ENCODE measurements at regions not wholly inside any gene's neighbourhood (a gene's known extent, or its start where the extent isn't known, plus 50 kb on each side); places are given as distances from the start of the nearest gene placed in this dataset.

DNA sequence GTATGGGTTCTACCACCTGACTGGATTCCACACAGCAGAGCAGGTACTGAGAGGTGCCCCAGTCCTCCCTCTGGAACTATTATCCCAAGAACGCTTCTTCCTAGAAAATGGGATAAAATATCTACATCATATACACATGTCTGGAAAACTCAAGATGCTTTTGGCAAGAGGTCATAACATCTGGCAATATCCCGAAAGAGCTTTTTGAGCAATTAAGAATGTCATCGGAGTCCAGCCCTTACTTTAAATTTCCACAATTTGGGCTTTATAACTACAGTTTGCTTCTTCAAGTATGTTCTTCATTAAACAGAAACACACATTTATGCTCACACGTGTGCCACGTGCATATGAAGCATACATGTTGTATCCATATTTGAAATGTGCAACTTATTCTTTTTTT lies 365.9 kb upstream of the THBS1 start:
- Histone ChIP-seq H3K4me1 (ENCODE audit: insufficient read depth, insufficient read length) (no peaks in the 10 kb centered on the region), H3K4me3 (ENCODE audit: insufficient read length, low read depth) (no peak overlapping the region), H3K36me3 (ENCODE audit: insufficient read depth, insufficient read length, low read length) (no peaks in the 10 kb centered on the region), H3K9me3 (ENCODE audit: insufficient read depth, low read length) (peaks cover 41% of the 10 kb centered on the region), H3K9ac (ENCODE audit: insufficient read length, low read depth) (no peak overlapping the region), H3K27me3 (ENCODE audit: insufficient read depth, insufficient read length) (no peaks in the 10 kb centered on the region)
- DNase-seq (ENCODE audit: low read depth, low spot score), result no peak
- TF ChIP-seq YY1 (IDR thresholded peaks at IDR 0.05; ENCODE audit: insufficient read depth, insufficient read length) (no peak), SUZ12 (IDR thresholded peaks at IDR 0.05; ENCODE audit: extremely low read depth, insufficient read depth, insufficient read length) (no peak), ZNF274 (IDR thresholded peaks at IDR 0.05; ENCODE audit: low read depth, low read length) (no peak)

- TF ChIP-seq ZNF274 (IDR thresholded peaks at IDR 0.05; ENCODE audit: low read depth, low read length) (no peak), SUZ12 (IDR thresholded peaks at IDR 0.05; ENCODE audit: extremely low read depth, insufficient read depth, insufficient read length) (no peak), YY1 (IDR thresholded peaks at IDR 0.05; ENCODE audit: insufficient read depth, insufficient read length) (no peak)
- no peak overlapping the region for H3K4me3 ChIP-seq (ENCODE audit: insufficient read length, low read depth)
- H3K9ac ChIP-seq (ENCODE audit: insufficient read length, low read depth), result no peak overlapping the region
- no peaks in the 10 kb centered on the region for H3K36me3 ChIP-seq (ENCODE audit: insufficient read depth, insufficient read length, low read length)
- peaks cover 23% of the 10 kb centered on the region for H3K9me3 ChIP-seq (ENCODE audit: insufficient read depth, low read length)
- DNase-seq (ENCODE audit: low read depth, low spot score), result no peak
- H3K27me3 ChIP-seq (ENCODE audit: insufficient read depth, insufficient read length), result no peaks in the 10 kb centered on the region
- H3K4me1 ChIP-seq (ENCODE audit: insufficient read depth, insufficient read length), result no peaks in the 10 kb centered on the region
Observed at GRCh38 chr15:39216816-39217215, 364.1 kb upstream of the THBS1 start.

- DNase-seq (ENCODE audit: low read depth, low spot score), result no peak
- no peaks in the 10 kb centered on the region for H3K27me3 ChIP-seq (ENCODE audit: insufficient read depth, insufficient read length)
- peaks cover 7% of the 10 kb centered on the region for H3K9me3 ChIP-seq (ENCODE audit: insufficient read depth, low read length)
- TF ChIP-seq YY1 (IDR thresholded peaks at IDR 0.05; ENCODE audit: insufficient read depth, insufficient read length) (no peak), SUZ12 (IDR thresholded peaks at IDR 0.05; ENCODE audit: extremely low read depth, insufficient read depth, insufficient read length) (no peak)
- no peak overlapping the region for H3K9ac ChIP-seq (ENCODE audit: insufficient read length, low read depth)
- H3K36me3 ChIP-seq (ENCODE audit: insufficient read depth, insufficient read length, low read length), result no peaks in the 10 kb centered on the region
- no peak overlapping the region for H3K4me3 ChIP-seq (ENCODE audit: insufficient read length, low read depth)
- no peaks in the 10 kb centered on the region for H3K4me1 ChIP-seq (ENCODE audit: insufficient read depth, insufficient read length)
Observed at GRCh38 chr15:39219608-39220007, 361.3 kb upstream of the THBS1 start.

DNA sequence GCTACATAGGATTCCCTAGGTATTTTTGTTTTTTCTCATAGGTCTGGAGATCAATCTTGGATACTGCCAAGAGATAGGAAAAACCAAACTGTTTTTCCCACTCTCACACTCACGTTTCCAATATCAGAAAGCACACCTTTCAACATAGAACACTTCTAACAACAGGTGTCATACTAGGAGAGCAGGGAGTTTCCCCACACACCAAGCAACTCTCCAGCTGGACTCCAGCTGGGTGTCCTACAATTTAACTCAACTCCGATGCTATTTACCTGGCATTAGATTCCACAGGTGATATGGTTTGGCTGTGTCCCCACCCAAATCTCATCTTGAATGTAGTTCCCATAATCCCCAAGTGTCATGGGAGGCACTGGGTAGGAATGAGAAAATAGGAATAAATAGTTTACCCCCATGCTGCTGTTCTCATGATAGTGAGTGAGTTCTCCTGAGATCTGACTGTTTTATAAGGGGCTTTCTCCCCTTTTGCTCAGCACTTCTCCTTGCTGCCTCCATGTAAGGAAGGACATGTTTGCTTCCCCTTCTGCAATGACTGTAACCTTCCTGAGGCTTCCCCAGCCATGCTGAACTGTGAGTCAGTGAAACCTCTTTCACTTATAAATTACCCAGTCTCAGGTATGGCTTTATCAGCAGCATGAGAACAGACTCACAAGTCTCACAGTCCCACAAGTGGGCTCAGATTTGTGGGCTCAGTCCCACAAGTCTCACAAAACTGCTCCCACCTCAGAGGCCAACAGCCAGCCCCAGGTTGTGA lies 354.5 kb upstream of the THBS1 start:
- H3K9ac ChIP-seq (ENCODE audit: insufficient read length, low read depth), result no peak overlapping the region
- no peaks in the 10 kb centered on the region for H3K27me3 ChIP-seq (ENCODE audit: insufficient read depth, insufficient read length)
- no peak for TF ChIP-seq ZNF274 (IDR thresholded peaks at IDR 0.05; ENCODE audit: low read depth, low read length)
- no peak for TF ChIP-seq YY1 (IDR thresholded peaks at IDR 0.05; ENCODE audit: insufficient read depth, insufficient read length)
- TF ChIP-seq SUZ12 (IDR thresholded peaks at IDR 0.05; ENCODE audit: extremely low read depth, insufficient read depth, insufficient read length), result no peak

GRCh38 chr15:39227001-39227400 lies 353.9 kb upstream of the THBS1 start:
- no peak overlapping the region for H3K4me3 ChIP-seq (ENCODE audit: insufficient read length, low read depth)
- TF ChIP-seq ZNF274 (IDR thresholded peaks at IDR 0.05; ENCODE audit: low read depth, low read length), result no peak
- no peak for TF ChIP-seq YY1 (IDR thresholded peaks at IDR 0.05; ENCODE audit: insufficient read depth, insufficient read length)
- TF ChIP-seq SUZ12 (IDR thresholded peaks at IDR 0.05; ENCODE audit: extremely low read depth, insufficient read depth, insufficient read length), result no peak
- H3K9me3 ChIP-seq (ENCODE audit: insufficient read depth, low read length), result no peaks in the 10 kb centered on the region
- H3K9ac ChIP-seq (ENCODE audit: insufficient read length, low read depth), result no peak overlapping the region
- H3K27me3 ChIP-seq (ENCODE audit: insufficient read depth, insufficient read length), result no peaks in the 10 kb centered on the region
- no peak for DNase-seq (ENCODE audit: low read depth, low spot score)
- no peaks in the 10 kb centered on the region for H3K4me1 ChIP-seq (ENCODE audit: insufficient read depth, insufficient read length)
- no peaks in the 10 kb centered on the region for H3K36me3 ChIP-seq (ENCODE audit: insufficient read depth, insufficient read length, low read length)

More for the DNA sequence above, 354.5 kb upstream of the THBS1 start:
- no peaks in the 10 kb centered on the region for H3K9me3 ChIP-seq (ENCODE audit: insufficient read depth, low read length)
- no peak for DNase-seq (ENCODE audit: low read depth, low spot score)
- no peaks in the 10 kb centered on the region for H3K36me3 ChIP-seq (ENCODE audit: insufficient read depth, insufficient read length, low read length)
- no peak overlapping the region for H3K4me3 ChIP-seq (ENCODE audit: insufficient read length, low read depth)
- H3K4me1 ChIP-seq (ENCODE audit: insufficient read depth, insufficient read length), result no peaks in the 10 kb centered on the region

DNA sequence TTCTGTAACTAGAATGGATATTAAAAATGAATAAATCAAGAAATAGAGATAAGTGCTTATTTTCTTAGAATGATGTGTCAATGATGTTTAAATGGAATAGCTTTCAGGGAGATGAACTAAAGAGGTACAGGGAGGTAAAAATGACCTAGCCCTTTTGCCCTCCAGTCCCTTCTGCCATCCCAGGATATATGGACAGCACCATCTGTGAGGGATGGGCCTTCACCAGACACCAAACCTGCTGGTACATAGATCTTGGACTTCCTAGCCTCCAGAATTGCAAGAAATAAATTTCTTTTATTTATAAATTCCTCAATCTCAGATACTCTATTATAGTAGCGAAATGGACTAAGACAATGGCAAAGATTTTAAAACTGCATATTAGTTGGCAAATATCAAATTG lies 352.0 kb upstream of the THBS1 start:
- Histone ChIP-seq H3K36me3 (ENCODE audit: insufficient read depth, insufficient read length, low read length) (no peaks in the 10 kb centered on the region), H3K9me3 (ENCODE audit: insufficient read depth, low read length) (no peaks in the 10 kb centered on the region), H3K27me3 (ENCODE audit: insufficient read depth, insufficient read length) (no peaks in the 10 kb centered on the region), H3K9ac (ENCODE audit: insufficient read length, low read depth) (no peak overlapping the region), H3K4me3 (ENCODE audit: insufficient read length, low read depth) (no peak overlapping the region), H3K4me1 (ENCODE audit: insufficient read depth, insufficient read length) (no peaks in the 10 kb centered on the region)
- no peak for DNase-seq (ENCODE audit: low read depth, low spot score)
- no peak for TF ChIP-seq SUZ12 (IDR thresholded peaks at IDR 0.05; ENCODE audit: extremely low read depth, insufficient read depth, insufficient read length)
- no peak for TF ChIP-seq YY1 (IDR thresholded peaks at IDR 0.05; ENCODE audit: insufficient read depth, insufficient read length)
- TF ChIP-seq ZNF274 (IDR thresholded peaks at IDR 0.05; ENCODE audit: low read depth, low read length), result no peak

GRCh38 chr15:39230205-39230907 lies 350.5 kb upstream of the THBS1 start:
- no peak overlapping the region for H3K9ac ChIP-seq (ENCODE audit: insufficient read length, low read depth)
- no peak for DNase-seq (ENCODE audit: low read depth, low spot score)
- no peaks in the 10 kb centered on the region for H3K27me3 ChIP-seq (ENCODE audit: insufficient read depth, insufficient read length)
- no peak overlapping the region for H3K4me3 ChIP-seq (ENCODE audit: insufficient read length, low read depth)
- no peaks in the 10 kb centered on the region for H3K36me3 ChIP-seq (ENCODE audit: insufficient read depth, insufficient read length, low read length)
- no peak for TF ChIP-seq ZNF274 (IDR thresholded peaks at IDR 0.05; ENCODE audit: low read depth, low read length)
- TF ChIP-seq SUZ12 (IDR thresholded peaks at IDR 0.05; ENCODE audit: extremely low read depth, insufficient read depth, insufficient read length), result no peak
- TF ChIP-seq YY1 (IDR thresholded peaks at IDR 0.05; ENCODE audit: insufficient read depth, insufficient read length), result no peak
- no peaks in the 10 kb centered on the region for H3K9me3 ChIP-seq (ENCODE audit: insufficient read depth, low read length)
- no peaks in the 10 kb centered on the region for H3K4me1 ChIP-seq (ENCODE audit: insufficient read depth, insufficient read length)
